ENCODE measurements at regions not wholly inside any gene's neighbourhood (a gene's known extent, or its start where the extent isn't known, plus 50 kb on each side); places are given as distances from the start of the nearest gene placed in this dataset.
"Not testable (repeated sequence)": the region's sequence is repeated elsewhere in the genome, so short reads cannot be mapped to it uniquely, and the experiment has no call there.

- ATAC-seq; DNase-seq (ENCODE audit: missing footprints); intact Hi-C loops (cut with DNase I): not testable (repeated sequence)
Observed at GRCh38 chr9:67708109-67708508, 150.6 kb upstream of the ANKRD20A1 start.

- ATAC-seq; intact Hi-C loops (cut with DNase I): not testable (repeated sequence)
- peak; percentile 9 for DNase-seq (ENCODE audit: missing footprints)
Observed at GRCh38 chr9:67711429-67711828, 147.3 kb upstream of the ANKRD20A1 start.

GRCh38 chr9:67711931-67712330, 146.8 kb upstream of the ANKRD20A1 start:
- DNase-seq (ENCODE audit: missing footprints); intact Hi-C loops (cut with DNase I); ATAC-seq: not testable (repeated sequence)

- peak; percentile 7 for DNase-seq (ENCODE audit: missing footprints)
- intact Hi-C loops (cut with DNase I); ATAC-seq: not testable (repeated sequence)
Observed at GRCh38 chr9:67712956-67713355, 145.8 kb upstream of the ANKRD20A1 start.

- ATAC-seq; intact Hi-C loops (cut with DNase I): not testable (repeated sequence)
- DNase-seq (ENCODE audit: missing footprints): peak; percentile 73
Observed at GRCh38 chr9:67717830-67718388, 140.8 kb upstream of the ANKRD20A1 start.

- intact Hi-C loops (cut with DNase I): not testable (repeated sequence)
Observed at GRCh38 chr9:67720491-67720890, 138.2 kb upstream of the ANKRD20A1 start.

GRCh38 chr9:67722460-67723090, 136.2 kb upstream of the ANKRD20A1 start:
- peak; percentile 85 for ATAC-seq
- DNase-seq (ENCODE audit: missing footprints); intact Hi-C loops (cut with DNase I): not testable (repeated sequence)

More at GRCh38 chr9:67720491-67720890, 138.2 kb upstream of the ANKRD20A1 start:
- not testable (repeated sequence) for ATAC-seq
- peak; percentile 58 for DNase-seq (ENCODE audit: missing footprints)

GRCh38 chr9:67723185-67723584, 135.5 kb upstream of the ANKRD20A1 start:
- DNase-seq (ENCODE audit: missing footprints); intact Hi-C loops (cut with DNase I): not testable (repeated sequence)
- ATAC-seq: peak; percentile 11

- DNase-seq (ENCODE audit: missing footprints): peak; percentile 48
- intact Hi-C loops (cut with DNase I); ATAC-seq: not testable (repeated sequence)
Observed at GRCh38 chr9:67724885-67725284, 133.8 kb upstream of the ANKRD20A1 start.

- peak; percentile 62 for ATAC-seq
- peak; percentile 49 for DNase-seq (ENCODE audit: missing footprints)
- intact Hi-C loops (cut with DNase I): not testable (repeated sequence)
Observed at GRCh38 chr9:67726213-67726988, 132.3 kb upstream of the ANKRD20A1 start.

GRCh38 chr9:67763133-67763532, 95.6 kb upstream of the ANKRD20A1 start:
- DNase-seq (ENCODE audit: missing footprints); ATAC-seq; intact Hi-C loops (cut with DNase I): not testable (repeated sequence)

GRCh38 chr9:67771807-67772206, 86.9 kb upstream of the ANKRD20A1 start:
- ATAC-seq; DNase-seq (ENCODE audit: missing footprints); intact Hi-C loops (cut with DNase I): not testable (repeated sequence)

GRCh38 chr9:67800170-67800569, 58.6 kb upstream of the ANKRD20A1 start:
- DNase-seq (ENCODE audit: missing footprints): peak; percentile 18
- intact Hi-C loops (cut with DNase I); ATAC-seq: not testable (repeated sequence)

Data from Right ventricle myocardium inferior (tissue), 1 donor.